ENCODE measurements at regions not wholly inside any gene's neighbourhood (a gene's known extent, or its start where the extent isn't known, plus 50 kb on each side); places are given as distances from the start of the nearest gene placed in this dataset.

DNA sequence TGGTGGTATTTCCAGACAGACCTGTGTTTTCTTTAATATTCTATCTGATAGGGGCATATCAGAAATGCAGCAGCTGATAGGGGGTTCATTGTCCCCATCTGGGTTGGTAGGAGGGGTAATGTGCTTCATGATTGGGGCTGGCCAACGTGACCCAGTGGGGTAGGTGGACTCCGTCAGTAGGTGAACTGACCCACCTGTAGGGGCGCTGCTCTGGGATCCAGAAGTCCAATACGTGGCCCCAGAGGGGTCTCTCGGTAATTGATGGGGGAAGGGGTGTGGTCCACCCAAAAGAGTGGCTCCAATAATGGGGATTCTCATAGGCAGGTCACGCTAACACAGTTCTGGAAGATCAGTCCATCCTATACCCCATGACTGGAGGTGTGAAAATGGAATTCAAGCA is 112.0 kb downstream of the PRLHR start:
- TF ChIP-seq CTCF (IDR thresholded peaks at IDR 0.05) = no peak
- no peak for TF ChIP-seq POLR2A (IDR thresholded peaks at IDR 0.05)

Measured in Peyer's patch (tissue), 4 donors.